Activated CD4-positive, alpha-beta T cell treated with anti-CD3 and anti-CD28 coated beads, Interleukin-2, Interleukin-6, amounts not matched to agents 100 ng/mL and 50 ng/mL, durations not matched to agents 16 hours and 8 hours (primary cell): ENCODE measurements at regions not wholly inside any gene's neighbourhood (a gene's known extent, or its start where the extent isn't known, plus 50 kb on each side); places are given as distances from the start of the nearest gene placed in this dataset.
"Not testable (repeated sequence)": the region's sequence is repeated elsewhere in the genome, so short reads cannot be mapped to it uniquely, and the experiment has no call there.

Experiments used
- DNase-seq: peaks from one replicate; pipeline ENCODE4 v3.0.0-alpha.2; 2020

DNA sequence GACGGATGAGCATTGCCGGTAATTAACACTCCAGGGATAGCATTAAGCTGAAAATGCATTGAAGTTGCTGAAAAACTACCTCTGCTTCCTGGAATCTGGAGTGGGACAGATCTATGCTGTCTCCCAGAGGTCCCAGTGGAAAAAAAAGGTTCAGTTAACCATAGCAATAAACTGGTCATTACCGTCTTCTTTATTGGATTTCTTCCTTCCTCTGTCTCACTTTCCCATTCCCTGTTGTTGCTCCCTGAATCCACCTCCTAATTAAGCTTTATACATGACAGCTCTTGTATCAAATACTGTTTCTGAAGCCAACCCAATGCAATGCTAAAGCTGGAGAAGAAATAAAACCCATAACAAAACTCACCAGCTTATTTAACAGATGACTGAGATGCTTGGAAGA lies 1805.9 kb downstream of the NCAM2 start:
- DNase-seq: no peak

GRCh38 chr21:22806278-22806677 lies 1808.1 kb downstream of the NCAM2 start:
- no peak for DNase-seq

GRCh38 chr21:22813201-22813600 lies 1815.0 kb downstream of the NCAM2 start:
- no peak for DNase-seq

GRCh38 chr21:22818681-22819485 lies 1820.7 kb downstream of the NCAM2 start:
- DNase-seq: not testable (repeated sequence)

DNA sequence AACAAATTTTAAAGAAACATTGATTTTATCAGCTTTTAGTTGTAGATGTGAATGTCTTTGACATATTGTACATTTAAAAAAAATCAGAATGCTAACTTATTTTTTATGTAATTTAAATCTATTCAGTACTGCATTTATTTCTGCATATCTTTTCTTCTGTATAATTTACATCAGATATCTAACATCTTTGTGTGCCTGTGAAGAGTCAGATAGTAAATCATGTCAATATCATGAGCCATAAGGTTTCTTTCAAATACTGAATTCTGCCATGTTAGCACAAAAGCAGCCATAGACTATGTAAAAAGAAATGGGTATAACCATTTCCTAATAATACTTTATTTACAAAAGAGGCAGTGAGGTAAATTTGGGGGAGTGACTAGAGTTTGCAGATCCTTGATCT lies 1829.2 kb downstream of the NCAM2 start:
- DNase-seq: no peak

GRCh38 chr21:22842875-22843274 lies 1844.7 kb downstream of the NCAM2 start:
- no peak for DNase-seq

- DNase-seq: no peak
Measured at GRCh38 chr21:22855581-22855980, 1857.4 kb downstream of the NCAM2 start.

GRCh38 chr21:22871692-22872091 lies 1873.5 kb downstream of the NCAM2 start:
- DNase-seq: no peak

- no peak for DNase-seq
Measured at GRCh38 chr21:22880573-22880972, 1882.4 kb downstream of the NCAM2 start.

- DNase-seq: no peak
Measured at GRCh38 chr21:22881131-22881530, 1882.9 kb downstream of the NCAM2 start.

DNA sequence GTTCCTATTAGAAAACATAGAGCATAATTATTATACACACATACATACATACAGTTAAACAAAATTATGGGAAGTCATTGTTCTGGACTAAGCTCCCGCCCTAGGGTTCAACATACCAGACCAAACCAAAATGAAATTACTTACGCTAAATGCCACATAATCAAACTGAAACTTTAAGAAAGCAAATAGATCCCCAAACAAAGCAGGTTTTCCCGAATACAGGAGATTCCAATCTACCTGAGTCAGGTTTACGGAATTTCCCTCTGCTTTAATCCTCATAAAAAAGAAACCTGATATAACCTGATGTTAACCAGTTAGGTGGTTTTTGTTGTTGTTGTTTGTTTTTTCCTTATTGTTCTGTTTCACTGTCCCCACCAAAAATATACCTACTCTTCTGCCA lies 1886.9 kb downstream of the NCAM2 start:
- DNase-seq: no peak

DNA sequence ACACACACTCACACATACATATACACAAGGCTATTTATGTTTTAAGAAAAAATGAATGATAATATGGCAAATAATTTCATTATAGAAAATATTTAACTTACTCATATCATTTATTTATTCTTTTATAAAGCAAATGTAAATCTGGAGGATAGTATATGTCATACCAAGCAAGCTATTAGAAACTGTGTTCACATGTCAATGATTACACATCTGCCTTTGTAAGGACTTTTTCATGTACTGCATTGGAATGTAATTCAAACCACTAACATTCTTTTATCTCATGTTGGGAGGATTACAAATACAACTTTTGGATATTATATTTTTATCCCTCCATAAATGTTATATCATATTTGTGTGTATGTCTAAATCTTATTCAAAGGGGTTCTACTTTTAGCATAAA lies 1887.4 kb downstream of the NCAM2 start:
- DNase-seq: no peak

GRCh38 chr21:22889445-22889844 lies 1891.2 kb downstream of the NCAM2 start:
- no peak for DNase-seq

DNA sequence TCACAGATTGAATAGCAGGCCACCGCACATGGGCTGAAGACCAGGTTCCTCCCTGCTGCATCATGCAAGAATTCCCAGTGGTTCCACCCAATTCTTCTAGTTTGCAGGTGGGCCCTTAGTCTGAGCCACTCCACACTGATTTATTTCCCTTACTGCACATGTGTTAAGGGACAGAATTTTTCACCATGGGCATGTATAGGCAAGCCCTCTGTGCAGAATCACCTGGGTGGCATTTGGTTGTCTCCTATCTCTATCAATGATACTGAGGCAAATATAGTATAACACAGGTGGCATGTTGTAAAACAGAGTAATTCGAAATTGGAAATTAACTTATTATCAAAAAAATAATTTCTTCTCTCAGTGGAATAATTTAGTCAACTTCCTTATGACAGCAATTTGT lies 1892.4 kb downstream of the NCAM2 start:
- DNase-seq: no peak

DNA sequence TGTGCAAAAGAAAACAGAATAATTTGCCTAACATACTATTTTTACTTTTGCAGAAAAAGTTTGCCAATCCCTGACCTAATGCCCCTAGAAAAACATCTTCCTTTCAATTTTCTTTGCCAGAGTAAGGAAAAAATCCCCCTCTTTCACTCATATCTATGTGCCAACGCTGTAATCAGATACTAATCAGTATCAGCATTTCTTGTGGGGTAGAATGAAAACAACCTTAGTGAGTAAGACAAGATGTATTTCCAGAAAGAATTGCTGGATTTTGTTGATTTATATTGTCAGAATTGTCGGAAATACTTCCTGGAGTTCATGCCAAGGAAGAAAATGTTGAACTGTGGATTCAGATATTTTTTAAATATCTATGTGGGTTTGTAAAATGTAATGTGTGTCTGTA lies 1893.8 kb downstream of the NCAM2 start:
- no peak for DNase-seq

DNA sequence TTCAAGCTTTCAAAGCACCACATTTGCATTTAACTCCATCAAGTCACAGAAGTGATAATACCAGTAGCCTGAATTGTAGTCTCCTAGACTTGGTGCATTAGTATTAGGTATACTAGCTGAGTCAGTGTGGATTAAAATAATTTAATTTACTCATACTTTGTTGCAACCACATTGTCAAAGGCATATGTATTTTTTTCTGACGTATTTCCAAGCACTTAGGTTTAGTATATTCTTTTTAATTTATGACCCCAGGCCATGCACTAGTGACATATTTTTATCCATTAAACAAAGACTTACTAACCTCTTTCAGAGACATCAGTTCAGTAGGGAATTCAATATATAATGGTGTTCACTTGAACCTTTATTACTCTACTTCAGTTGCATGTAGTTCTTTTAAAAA lies 1894.5 kb downstream of the NCAM2 start:
- no peak for DNase-seq

DNA sequence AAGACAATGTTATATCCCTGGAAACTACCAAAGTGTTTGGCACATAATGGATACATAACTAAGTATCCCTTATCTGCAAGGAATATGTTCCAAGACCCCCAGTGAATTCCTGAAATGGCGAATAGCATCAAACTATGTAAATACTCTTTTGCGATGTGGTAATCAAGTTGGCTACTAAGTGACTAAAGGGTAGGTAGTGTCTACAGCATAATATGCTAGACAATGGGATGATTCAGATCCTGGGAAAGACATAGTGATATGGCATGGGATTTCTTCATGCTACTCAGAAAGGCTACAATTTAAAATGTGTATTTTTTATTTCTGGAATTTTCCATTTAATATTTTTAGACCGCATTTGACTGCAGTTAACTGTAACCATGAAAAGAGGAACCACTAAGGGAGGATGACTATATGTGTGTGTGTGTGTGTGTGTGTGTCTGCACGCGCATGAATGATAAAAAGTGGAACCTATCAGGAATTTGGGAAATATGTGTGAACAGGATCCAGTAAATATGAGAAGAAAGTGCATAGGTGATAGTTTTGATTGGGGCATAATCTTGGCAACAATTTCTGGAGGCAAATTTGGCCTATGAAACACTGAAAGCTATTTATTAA lies 1899.9 kb downstream of the NCAM2 start:
- no peak for DNase-seq

- DNase-seq: no peak
Measured at GRCh38 chr21:22900490-22900889, 1902.3 kb downstream of the NCAM2 start.

GRCh38 chr21:22903851-22904250 lies 1905.6 kb downstream of the NCAM2 start:
- DNase-seq: no peak

DNA sequence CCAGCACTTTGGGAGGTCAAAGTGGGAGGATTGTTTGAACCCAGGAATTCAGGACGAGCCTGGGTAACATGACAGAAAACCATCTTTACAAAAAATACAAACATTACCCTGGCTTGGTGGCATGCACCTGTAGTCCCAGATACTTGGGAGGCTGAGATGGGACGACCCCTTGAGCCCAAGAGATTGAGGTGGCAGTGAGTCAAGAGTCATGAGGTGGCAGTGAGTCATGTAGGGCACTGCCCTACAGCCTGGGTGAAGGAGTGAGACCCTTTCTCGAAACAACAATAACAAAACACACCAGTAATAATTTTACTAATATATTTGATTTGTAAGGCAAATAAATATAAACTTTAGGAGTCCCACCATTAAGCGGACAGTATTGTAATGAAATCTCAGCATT lies 1906.2 kb downstream of the NCAM2 start:
- no peak for DNase-seq

DNA sequence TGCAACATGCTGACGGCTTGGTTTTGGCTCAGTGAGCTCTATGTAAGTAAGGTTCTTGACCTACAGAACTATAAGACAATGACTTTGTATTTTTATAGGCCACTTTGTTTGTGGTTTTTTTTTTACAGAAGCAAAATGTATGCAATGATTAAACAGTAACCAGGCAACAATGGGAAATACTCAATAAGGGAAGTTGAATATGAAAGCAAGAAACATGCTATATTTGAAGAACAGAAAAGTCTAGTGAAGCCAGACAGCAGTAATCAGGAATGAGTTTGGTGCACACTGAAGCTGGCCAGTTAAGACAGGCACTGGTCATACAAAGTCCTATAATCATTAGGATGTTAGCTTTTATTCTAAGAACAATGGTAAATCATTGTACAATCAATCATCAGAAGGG lies 1926.8 kb downstream of the NCAM2 start:
- no peak for DNase-seq

DNA sequence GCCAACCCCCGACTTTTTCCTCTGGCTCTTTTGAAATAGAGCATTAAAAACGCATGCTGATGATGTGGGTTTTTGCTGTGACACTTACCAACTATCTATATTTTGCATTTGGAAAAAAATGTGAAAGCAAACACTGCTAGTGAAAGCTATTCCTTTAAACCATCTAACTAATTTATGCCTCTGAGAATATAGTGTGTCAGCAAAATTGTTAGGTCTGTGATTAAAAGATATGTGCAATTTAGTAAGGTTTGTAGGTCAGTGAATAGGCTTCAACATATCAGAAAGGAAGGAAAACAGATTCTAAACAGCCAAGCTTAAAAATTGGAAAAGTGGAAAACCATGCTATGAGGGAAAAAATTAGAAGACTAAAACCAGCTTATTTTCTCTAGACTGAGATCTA lies 1929.3 kb downstream of the NCAM2 start:
- DNase-seq: no peak

DNA sequence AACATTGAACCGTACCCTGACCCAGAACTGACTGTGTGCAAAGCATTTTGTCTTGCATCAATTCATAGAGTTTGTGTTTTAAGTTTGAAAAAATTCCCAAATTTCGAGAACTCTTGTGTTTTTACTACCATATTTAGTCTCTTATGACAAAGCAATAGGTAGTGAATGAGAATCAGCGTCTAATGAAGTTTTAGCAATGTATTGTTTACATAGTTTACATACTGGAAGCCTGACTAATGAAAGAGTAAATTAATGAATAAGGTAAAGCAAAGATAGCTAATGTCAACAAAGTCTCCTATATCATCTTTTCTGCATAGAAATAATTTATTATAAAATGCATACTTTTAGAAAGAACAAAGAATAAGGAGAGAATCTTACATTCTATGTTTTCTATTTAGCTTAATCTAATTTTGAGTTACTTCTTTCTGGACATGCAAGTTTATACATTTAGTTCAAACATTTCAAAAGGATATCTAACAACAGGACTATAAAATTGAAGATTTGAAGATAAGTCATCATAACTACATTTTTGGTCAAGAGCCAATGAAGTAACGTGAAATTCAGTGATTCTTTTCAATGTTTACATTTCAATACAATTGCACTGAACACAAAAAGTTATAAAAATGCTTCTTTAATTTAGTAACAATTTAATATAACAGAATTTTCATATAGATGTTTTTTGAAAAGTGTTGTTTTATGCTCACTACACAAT lies 1943.7 kb downstream of the NCAM2 start:
- DNase-seq: no peak

GRCh38 chr21:22955559-22955958 lies 1957.3 kb downstream of the NCAM2 start:
- no peak for DNase-seq
